ENCODE measurements at regions not wholly inside any gene's neighbourhood (a gene's known extent, or its start where the extent isn't known, plus 50 kb on each side); places are given as distances from the start of the nearest gene placed in this dataset.

DNA sequence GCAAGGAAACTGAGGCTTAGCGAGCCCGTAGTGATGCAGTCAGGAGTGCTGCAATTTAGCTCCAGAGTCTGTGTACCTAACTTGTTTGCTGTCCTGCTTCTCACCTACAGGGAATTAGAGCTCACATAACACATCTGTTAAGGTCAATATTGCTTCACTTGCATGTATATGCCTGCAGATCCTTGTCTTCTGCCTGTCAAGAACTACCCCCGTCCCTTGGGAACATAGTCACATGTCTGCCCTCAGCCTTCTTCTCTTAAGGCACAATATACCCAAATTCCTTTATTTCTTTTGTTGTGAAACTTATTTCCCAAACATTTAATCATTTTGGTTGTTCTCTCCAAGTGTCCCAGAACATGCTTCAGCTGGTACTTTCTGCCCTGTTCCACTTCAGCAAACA is 103.3 kb upstream of the LEF1 start:
- Mint-ChIP-seq H3K27me3 (ENCODE audit: low read depth) (no peaks in the 10 kb centered on the region), H3K36me3 (ENCODE audit: low read depth) (peaks cover 1% of the 10 kb centered on the region), H3K4me1 (ENCODE audit: low read depth) (peaks cover 5% of the 10 kb centered on the region), H3K27ac (no peak overlapping the region), H3K9me3 (peaks cover 2% of the 10 kb centered on the region), H3K4me3 (no peak overlapping the region)
- intact Hi-C loops (cut with micrococcal nuclease): no loop called here
- no peak for DNase-seq
- CTCF ChIA-PET: no interaction called here

DNA sequence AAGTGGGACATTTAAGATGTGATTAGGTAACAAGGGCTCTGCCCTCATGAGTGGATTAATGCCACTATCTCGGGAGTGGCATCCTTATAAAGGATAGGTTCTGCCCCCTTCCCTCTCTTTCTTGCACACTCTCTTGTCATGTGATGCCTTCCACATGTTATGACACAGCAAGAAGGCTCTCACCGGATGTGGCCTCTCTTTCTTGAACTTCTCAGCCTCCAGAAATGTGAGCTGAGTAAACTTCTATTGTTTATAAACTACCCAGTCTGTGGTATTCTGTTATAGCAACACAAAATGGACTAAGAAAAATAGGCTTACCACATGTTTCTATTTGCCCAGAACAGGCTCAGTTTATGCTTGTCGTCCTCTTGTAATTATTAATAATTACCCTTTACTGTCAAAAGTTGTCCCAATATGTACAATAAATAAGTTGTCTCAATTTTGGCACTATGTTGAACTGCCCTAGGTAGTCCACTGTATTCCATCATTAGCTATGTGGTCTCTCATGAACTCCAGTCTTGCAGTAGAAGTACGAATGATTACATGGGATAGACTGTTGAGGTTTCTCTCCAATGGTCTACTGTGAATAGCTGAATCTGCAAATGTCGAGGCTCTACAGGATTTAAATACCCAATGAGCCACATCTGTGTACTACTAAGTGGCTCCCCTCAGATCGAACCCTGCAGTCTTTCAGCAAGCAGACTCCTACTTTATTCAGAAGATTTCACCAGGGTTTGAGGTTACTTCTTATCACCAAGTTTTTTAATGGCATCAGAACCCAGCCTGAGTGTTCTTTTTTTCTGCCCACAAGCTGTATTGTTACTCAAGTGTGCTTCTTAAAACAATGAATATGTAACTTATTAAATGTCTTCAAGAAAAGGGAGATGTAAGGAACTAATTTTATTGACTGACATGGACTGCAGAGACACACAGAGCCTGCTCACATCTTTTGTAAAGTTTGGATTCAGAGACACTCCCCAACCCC is 102.0 kb upstream of the LEF1 start:
- DNase-seq: peak; percentile 28
- intact Hi-C loops (cut with micrococcal nuclease): no loop called here
- Mint-ChIP-seq H3K36me3 (ENCODE audit: low read depth) (peaks cover 1% of the 10 kb centered on the region), H3K4me1 (ENCODE audit: low read depth) (peaks cover 5% of the 10 kb centered on the region), H3K27ac (no peak overlapping the region), H3K9me3 (peaks cover 2% of the 10 kb centered on the region), H3K4me3 (no peak overlapping the region), H3K27me3 (ENCODE audit: low read depth) (no peaks in the 10 kb centered on the region)
- CTCF ChIA-PET: interaction anchor here (1.0 kb wide), 1 partner anchor 302 kb away, joined by 5 read pairs; no protein-coding TSS in a partner anchor

DNA sequence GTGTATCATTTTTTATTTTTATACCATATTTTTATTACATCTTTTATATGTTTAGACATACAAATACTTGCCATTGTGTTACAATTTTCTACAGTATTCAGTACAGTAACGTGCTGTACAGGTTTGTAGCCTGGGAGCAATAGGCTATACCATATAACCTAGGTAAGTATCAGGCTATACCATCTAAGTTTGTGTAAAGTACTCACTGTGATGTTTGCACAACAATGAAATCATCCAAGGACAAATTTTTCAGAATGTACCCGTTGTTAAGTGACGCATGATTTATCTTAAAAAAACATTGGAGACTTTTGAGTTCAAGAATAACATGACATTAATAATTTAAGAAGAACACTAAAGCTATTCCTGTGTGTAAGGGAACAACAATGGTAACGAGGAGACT is 96.0 kb upstream of the LEF1 start:
- Mint-ChIP-seq H3K9me3 (peaks cover 2% of the 10 kb centered on the region), H3K27me3 (ENCODE audit: low read depth) (no peaks in the 10 kb centered on the region), H3K4me1 (ENCODE audit: low read depth) (peaks cover 5% of the 10 kb centered on the region), H3K4me3 (no peak overlapping the region), H3K27ac (no peak overlapping the region), H3K36me3 (ENCODE audit: low read depth) (peaks cover 5% of the 10 kb centered on the region)
- CTCF ChIA-PET: no interaction called here
- DNase-seq: no peak
- intact Hi-C loops (cut with micrococcal nuclease): no loop called here

GRCh38 chr4:108263057-108263456 is 94.3 kb upstream of the LEF1 start:
- CTCF ChIA-PET: no interaction called here
- Mint-ChIP-seq H3K27ac (no peak overlapping the region), H3K27me3 (ENCODE audit: low read depth) (no peaks in the 10 kb centered on the region), H3K4me3 (no peak overlapping the region), H3K36me3 (ENCODE audit: low read depth) (peaks cover 5% of the 10 kb centered on the region), H3K9me3 (peaks cover 2% of the 10 kb centered on the region), H3K4me1 (ENCODE audit: low read depth) (peaks cover 5% of the 10 kb centered on the region)
- DNase-seq: no peak
- intact Hi-C loops (cut with micrococcal nuclease): no loop called here

- intact Hi-C loops (cut with micrococcal nuclease): no loop called here
- Mint-ChIP-seq H3K9me3 (no peaks in the 10 kb centered on the region), H3K36me3 (ENCODE audit: low read depth) (peaks cover 4% of the 10 kb centered on the region), H3K27ac (no peak overlapping the region), H3K4me3 (no peak overlapping the region), H3K4me1 (ENCODE audit: low read depth) (peaks cover 7% of the 10 kb centered on the region), H3K27me3 (ENCODE audit: low read depth) (no peaks in the 10 kb centered on the region)
- DNase-seq: no peak
- CTCF ChIA-PET: interaction anchor here (1.0 kb wide), 1 partner anchor 17 kb away, joined by 3 read pairs; no protein-coding TSS in a partner anchor
Observed at GRCh38 chr4:108261026-108261425, 92.3 kb upstream of the LEF1 start.

DNA sequence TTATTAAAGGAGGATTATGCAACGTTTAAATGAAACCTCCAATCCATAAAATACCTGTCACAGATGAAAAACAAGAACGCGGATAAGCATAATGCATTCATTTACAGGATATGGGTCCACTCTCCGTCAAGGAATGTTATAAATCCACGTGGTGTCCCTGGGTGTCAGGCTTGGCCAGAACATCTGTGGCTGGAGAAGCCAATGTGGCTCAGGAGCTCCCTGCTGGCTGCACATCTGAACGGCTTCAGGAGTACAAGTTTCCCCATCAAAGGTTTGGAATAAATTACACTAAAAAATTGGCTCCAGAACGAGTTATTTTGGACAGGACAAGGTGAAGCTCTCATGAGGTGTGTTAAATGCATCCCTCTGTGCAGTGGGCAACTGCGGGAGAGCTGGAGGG is 87.8 kb upstream of the LEF1 start:
- intact Hi-C loops (cut with micrococcal nuclease): no loop called here
- H3K4me3 Mint-ChIP-seq: no peak overlapping the region
- no peaks in the 10 kb centered on the region for H3K36me3 Mint-ChIP-seq (ENCODE audit: low read depth)
- H3K27me3 Mint-ChIP-seq (ENCODE audit: low read depth): no peaks in the 10 kb centered on the region
- DNase-seq: no peak
- no peaks in the 10 kb centered on the region for H3K9me3 Mint-ChIP-seq
- CTCF ChIA-PET: no interaction called here
- H3K27ac Mint-ChIP-seq: no peak overlapping the region
- H3K4me1 Mint-ChIP-seq (ENCODE audit: low read depth): peaks cover 8% of the 10 kb centered on the region

DNA sequence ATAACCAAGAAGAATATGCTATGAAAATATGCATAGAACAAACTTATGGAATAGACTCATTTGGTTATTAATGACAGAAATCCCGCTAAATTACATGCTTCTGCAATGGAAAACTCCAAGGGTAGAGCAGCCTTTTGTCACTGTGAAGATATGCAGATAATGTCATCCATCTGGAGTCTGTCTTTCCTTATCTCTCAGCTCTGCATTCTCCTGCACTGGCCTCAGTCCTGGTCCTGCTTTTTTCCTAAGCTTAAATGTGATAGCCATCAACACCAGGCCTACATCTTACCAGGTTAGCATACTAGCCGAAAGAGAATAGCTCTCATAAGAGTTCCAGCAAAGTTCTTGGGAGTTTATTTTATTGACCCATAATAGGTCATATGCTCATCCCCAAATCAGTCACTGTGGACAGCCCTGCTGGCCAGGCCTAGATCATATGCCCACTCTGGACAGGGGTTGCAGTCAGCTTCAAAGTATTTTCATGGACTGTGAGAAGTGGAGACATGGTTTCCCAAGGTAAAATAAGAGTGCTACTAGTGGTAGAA is 86.5 kb upstream of the LEF1 start:
- DNase-seq: no peak
- Mint-ChIP-seq H3K4me3 (no peak overlapping the region), H3K9me3 (no peaks in the 10 kb centered on the region), H3K36me3 (ENCODE audit: low read depth) (no peaks in the 10 kb centered on the region), H3K4me1 (ENCODE audit: low read depth) (peaks cover 6% of the 10 kb centered on the region), H3K27ac (no peak overlapping the region), H3K27me3 (ENCODE audit: low read depth) (no peaks in the 10 kb centered on the region)
- intact Hi-C loops (cut with micrococcal nuclease): no loop called here
- CTCF ChIA-PET: no interaction called here

- H3K4me1 Mint-ChIP-seq (ENCODE audit: low read depth): peaks cover 7% of the 10 kb centered on the region
- DNase-seq: no peak
- H3K27ac Mint-ChIP-seq: no peak overlapping the region
- no peaks in the 10 kb centered on the region for H3K27me3 Mint-ChIP-seq (ENCODE audit: low read depth)
- intact Hi-C loops (cut with micrococcal nuclease): no loop called here
- peaks cover 2% of the 10 kb centered on the region for H3K36me3 Mint-ChIP-seq (ENCODE audit: low read depth)
- peaks cover 12% of the 10 kb centered on the region for H3K9me3 Mint-ChIP-seq
- CTCF ChIA-PET: interaction anchor here (2.2 kb wide), 1 partner anchor 230 kb away, joined by 4 read pairs; no protein-coding TSS in a partner anchor
- no peak overlapping the region for H3K4me3 Mint-ChIP-seq
Observed at GRCh38 chr4:108249397-108249796, 80.7 kb upstream of the LEF1 start.

- H3K4me1 Mint-ChIP-seq (ENCODE audit: low read depth): peaks cover 13% of the 10 kb centered on the region
- H3K27ac Mint-ChIP-seq: no peak overlapping the region
- H3K36me3 Mint-ChIP-seq (ENCODE audit: low read depth): peaks cover 2% of the 10 kb centered on the region
- no peaks in the 10 kb centered on the region for H3K27me3 Mint-ChIP-seq (ENCODE audit: low read depth)
- DNase-seq: no peak
- CTCF ChIA-PET: interaction anchor here (2.2 kb wide), 1 partner anchor 228 kb away, joined by 4 read pairs; no protein-coding TSS in a partner anchor
- no peak overlapping the region for H3K4me3 Mint-ChIP-seq
- intact Hi-C loops (cut with micrococcal nuclease): no loop called here
- peaks cover 12% of the 10 kb centered on the region for H3K9me3 Mint-ChIP-seq
Observed at GRCh38 chr4:108247387-108248049, 78.8 kb upstream of the LEF1 start.

GRCh38 chr4:108244606-108245005 is 75.9 kb upstream of the LEF1 start:
- H3K9me3 Mint-ChIP-seq: peaks cover 12% of the 10 kb centered on the region
- peaks cover 2% of the 10 kb centered on the region for H3K36me3 Mint-ChIP-seq (ENCODE audit: low read depth)
- H3K27ac Mint-ChIP-seq: no peak overlapping the region
- no peaks in the 10 kb centered on the region for H3K27me3 Mint-ChIP-seq (ENCODE audit: low read depth)
- H3K4me3 Mint-ChIP-seq: no peak overlapping the region
- intact Hi-C loops (cut with micrococcal nuclease): no loop called here
- peaks cover 12% of the 10 kb centered on the region for H3K4me1 Mint-ChIP-seq (ENCODE audit: low read depth)
- CTCF ChIA-PET: no interaction called here
- no peak for DNase-seq

- no peaks in the 10 kb centered on the region for H3K27me3 Mint-ChIP-seq (ENCODE audit: low read depth)
- peaks cover 12% of the 10 kb centered on the region for H3K4me1 Mint-ChIP-seq (ENCODE audit: low read depth)
- H3K4me3 Mint-ChIP-seq: no peak overlapping the region
- no peak overlapping the region for H3K27ac Mint-ChIP-seq
- H3K36me3 Mint-ChIP-seq (ENCODE audit: low read depth): peaks cover 2% of the 10 kb centered on the region
- CTCF ChIA-PET: no interaction called here
- H3K9me3 Mint-ChIP-seq: peaks cover 4% of the 10 kb centered on the region
- no peak for DNase-seq
- intact Hi-C loops (cut with micrococcal nuclease): no loop called here
Observed at GRCh38 chr4:108240366-108240765, 71.6 kb upstream of the LEF1 start.

GRCh38 chr4:108237693-108238092 is 69.0 kb upstream of the LEF1 start:
- Mint-ChIP-seq H3K36me3 (ENCODE audit: low read depth) (peaks cover 9% of the 10 kb centered on the region), H3K4me1 (ENCODE audit: low read depth) (peaks cover 4% of the 10 kb centered on the region), H3K27ac (no peak overlapping the region), H3K4me3 (no peak overlapping the region), H3K9me3 (no peaks in the 10 kb centered on the region), H3K27me3 (ENCODE audit: low read depth) (no peaks in the 10 kb centered on the region)
- no peak for DNase-seq
- intact Hi-C loops (cut with micrococcal nuclease): no loop called here
- CTCF ChIA-PET: no interaction called here

Measured in activated naive CD4-positive, alpha-beta T cell treated with anti-CD3 and anti-CD28 coated beads for 36 hours (primary cell).